ENCODE measurements at regions not wholly inside any gene's neighbourhood (a gene's known extent, or its start where the extent isn't known, plus 50 kb on each side); places are given as distances from the start of the nearest gene placed in this dataset.

GRCh38 chr10:3999642-4000041 lies 214.6 kb upstream of the KLF6 start (continued):
- TF ChIP-seq PRDM15 (CRISPR knock-in tag; IDR thresholded peaks at IDR 0.05), result no peak

GRCh38 chr10:3996697-3997096 lies 211.7 kb upstream of the KLF6 start:
- H3K27me3 Mint-ChIP-seq (ENCODE audit: low read depth), result no peaks in the 10 kb centered on the region
- TF ChIP-seq TP53 (CRISPR knock-in tag; IDR thresholded peaks at IDR 0.05) (no peak), ARID4B (CRISPR knock-in tag; IDR thresholded peaks at IDR 0.05; ENCODE audit: borderline replicate concordance) (no peak), SMAD3 (CRISPR knock-in tag; IDR thresholded peaks at IDR 0.05; ENCODE audit: borderline replicate concordance) (no peak), TCF7 (CRISPR knock-in tag; IDR thresholded peaks at IDR 0.05; ENCODE audit: low read depth) (no peak), ZNF263 (CRISPR knock-in tag; IDR thresholded peaks at IDR 0.05; ENCODE audit: low read depth) (no peak), ATF6 (CRISPR knock-in tag; IDR thresholded peaks at IDR 0.05) (no peak), ETV6 (CRISPR knock-in tag; IDR thresholded peaks at IDR 0.05) (no peak), ZNF317 (CRISPR knock-in tag; IDR thresholded peaks at IDR 0.05; ENCODE audit: borderline replicate concordance, low read depth) (no peak), SOX15 (CRISPR knock-in tag; IDR thresholded peaks at IDR 0.05) (no peak), ZBTB43 (CRISPR knock-in tag; IDR thresholded peaks at IDR 0.05) (no peak), ZNF281 (CRISPR knock-in tag; IDR thresholded peaks at IDR 0.05) (no peak), TEAD1 (CRISPR knock-in tag; IDR thresholded peaks at IDR 0.05) (no peak), RORB (CRISPR knock-in tag; IDR thresholded peaks at IDR 0.05) (no peak), ZNF138 (CRISPR knock-in tag; conservative IDR thresholded peaks at IDR 0.05) (no peak), E2F4 (CRISPR knock-in tag; IDR thresholded peaks at IDR 0.05; ENCODE audit: borderline replicate concordance, low read depth) (no peak), HMGXB4 (CRISPR knock-in tag; IDR thresholded peaks at IDR 0.05) (no peak), PREB (CRISPR knock-in tag; IDR thresholded peaks at IDR 0.05; ENCODE audit: borderline replicate concordance) (no peak)

More at GRCh38 chr10:3996697-3997096, 211.7 kb upstream of the KLF6 start:
- CTCF ChIA-PET, result no interaction called here
- no peak overlapping the region for H3K4me3 Mint-ChIP-seq
- POLR2A ChIA-PET, result no interaction called here
- H3K4me1 Mint-ChIP-seq, result no peaks in the 10 kb centered on the region; the same call in 1 of the 2 replicates
- ATAC-seq (no peak), DNase-seq (ENCODE audit: low spot score) (no peak)
- peaks cover 11% of the 10 kb centered on the region for H3K36me3 Mint-ChIP-seq
- H3K27ac Mint-ChIP-seq, result no peak overlapping the region
- H3K9me3 Mint-ChIP-seq, result peaks cover 20% of the 10 kb centered on the region
